ENCODE measurements at regions not wholly inside any gene's neighbourhood (a gene's known extent, or its start where the extent isn't known, plus 50 kb on each side); places are given as distances from the start of the nearest gene placed in this dataset.

DNA sequence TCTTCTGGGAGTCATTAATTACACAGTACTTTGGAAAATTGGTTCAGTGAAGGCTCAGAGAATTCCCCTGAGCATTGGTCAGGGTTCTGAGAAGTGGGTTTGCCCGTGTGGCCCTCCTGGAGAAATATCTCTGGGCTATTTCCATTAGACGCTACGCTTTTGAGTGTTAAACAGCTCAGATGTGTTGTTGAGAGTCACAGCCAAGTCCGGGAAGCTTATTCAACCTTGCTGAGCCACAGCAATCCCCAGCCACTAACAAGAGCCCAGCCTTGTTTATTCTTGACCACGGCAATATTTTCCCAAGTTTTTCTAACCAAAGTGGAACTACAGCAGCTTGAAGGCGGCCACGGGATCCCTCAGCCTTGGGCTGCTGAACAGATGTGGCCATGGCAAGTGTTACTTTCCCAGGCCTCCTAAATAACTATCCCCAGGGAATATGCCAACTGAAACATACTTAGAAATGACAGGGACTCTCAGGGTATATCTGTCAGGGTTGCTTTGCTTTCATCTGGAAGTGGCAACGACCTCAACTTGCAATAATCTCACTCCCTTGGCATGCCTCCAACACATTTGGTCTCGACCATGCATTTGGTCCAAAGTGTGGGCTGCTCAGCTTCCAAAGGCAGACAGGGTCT, 214.7 kb downstream of the EMX2 start:
- Mint-ChIP-seq H3K9me3 (no peaks in the 10 kb centered on the region), H3K27ac (no peak overlapping the region), H3K36me3 (no peaks in the 10 kb centered on the region), H3K27me3 (ENCODE audit: low read depth in 2 of 2) (peaks cover 7 to 11% of the 10 kb centered on the region in 2 donors), H3K4me3 (no peak overlapping the region), H3K4me1 (no peaks in the 10 kb centered on the region)
- H3K4me1 ChIP-seq (ENCODE audit: control insufficient read depth, insufficient read depth, low read length), result no peaks in the 10 kb centered on the region
- WGBS (ENCODE audit: insufficient coverage), result 72% methylated on average over 9 of the region's 9 CpGs
- ATAC-seq (no peak), DNase-seq (no peak)
- H3K4me3 ChIP-seq (ENCODE audit: low read length), result no peak overlapping the region
- H3K27me3 ChIP-seq (ENCODE audit: control insufficient read depth, insufficient read depth, low read length), result no peaks in the 10 kb centered on the region
- no peak overlapping the region for H3K27ac ChIP-seq (ENCODE audit: low read length)
- no peaks in the 10 kb centered on the region for H3K36me3 ChIP-seq (ENCODE audit: control insufficient read depth, insufficient read depth, low read length)
- TF ChIP-seq, protein P1, sequence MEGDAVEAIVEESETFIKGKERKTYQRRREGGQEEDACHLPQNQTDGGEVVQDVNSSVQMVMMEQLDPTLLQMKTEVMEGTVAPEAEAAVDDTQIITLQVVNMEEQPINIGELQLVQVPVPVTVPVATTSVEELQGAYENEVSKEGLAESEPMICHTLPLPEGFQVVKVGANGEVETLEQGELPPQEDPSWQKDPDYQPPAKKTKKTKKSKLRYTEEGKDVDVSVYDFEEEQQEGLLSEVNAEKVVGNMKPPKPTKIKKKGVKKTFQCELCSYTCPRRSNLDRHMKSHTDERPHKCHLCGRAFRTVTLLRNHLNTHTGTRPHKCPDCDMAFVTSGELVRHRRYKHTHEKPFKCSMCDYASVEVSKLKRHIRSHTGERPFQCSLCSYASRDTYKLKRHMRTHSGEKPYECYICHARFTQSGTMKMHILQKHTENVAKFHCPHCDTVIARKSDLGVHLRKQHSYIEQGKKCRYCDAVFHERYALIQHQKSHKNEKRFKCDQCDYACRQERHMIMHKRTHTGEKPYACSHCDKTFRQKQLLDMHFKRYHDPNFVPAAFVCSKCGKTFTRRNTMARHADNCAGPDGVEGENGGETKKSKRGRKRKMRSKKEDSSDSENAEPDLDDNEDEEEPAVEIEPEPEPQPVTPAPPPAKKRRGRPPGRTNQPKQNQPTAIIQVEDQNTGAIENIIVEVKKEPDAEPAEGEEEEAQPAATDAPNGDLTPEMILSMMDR (IDR thresholded peaks at IDR 0.05), result no peak
- H3K9me3 ChIP-seq (ENCODE audit: control insufficient read depth, insufficient read depth, low read length), result no peaks in the 10 kb centered on the region
- intact Hi-C loops (cut with micrococcal nuclease), result no loop called here

DNA sequence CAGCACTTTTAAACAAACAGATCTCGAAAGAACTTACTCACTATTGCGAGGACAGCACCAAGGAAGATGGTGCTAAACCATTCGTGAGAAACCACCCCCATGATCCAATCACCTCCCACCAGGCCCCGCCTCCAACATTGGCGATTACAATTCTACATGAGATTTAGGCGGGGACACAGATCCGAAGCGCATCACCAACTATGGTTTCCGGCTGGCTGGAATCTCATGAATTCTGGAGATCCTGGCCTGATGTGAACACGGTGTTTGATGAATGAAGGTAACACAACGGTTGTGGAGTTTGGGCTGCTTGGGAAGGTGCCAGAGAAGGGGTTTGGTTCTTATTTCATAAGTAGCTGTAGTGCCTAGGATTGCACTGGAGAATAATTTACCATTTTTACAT, 216.7 kb downstream of the EMX2 start:
- no peak overlapping the region for H3K27ac ChIP-seq (ENCODE audit: low read length)
- no peaks in the 10 kb centered on the region for H3K9me3 ChIP-seq (ENCODE audit: control insufficient read depth, insufficient read depth, low read length)
- 91% methylated on average over 11 of the region's 11 CpGs for WGBS (ENCODE audit: insufficient coverage)
- H3K27me3 Mint-ChIP-seq (ENCODE audit: low read depth in 2 of 2), result peaks cover 11 to 13% of the 10 kb centered on the region in 2 donors
- H3K4me1 Mint-ChIP-seq, result no peaks in the 10 kb centered on the region
- no peaks in the 10 kb centered on the region for H3K4me1 ChIP-seq (ENCODE audit: control insufficient read depth, insufficient read depth, low read length)
- TF ChIP-seq, protein P1 (IDR thresholded peaks at IDR 0.05), result no peak
- ATAC-seq, result no peak
- H3K36me3 ChIP-seq (ENCODE audit: control insufficient read depth, insufficient read depth, low read length), result no peaks in the 10 kb centered on the region
- intact Hi-C loops (cut with micrococcal nuclease), result no loop called here
- H3K9me3 Mint-ChIP-seq, result no peaks in the 10 kb centered on the region
- no peak overlapping the region for H3K27ac Mint-ChIP-seq
- no peaks in the 10 kb centered on the region for H3K27me3 ChIP-seq (ENCODE audit: control insufficient read depth, insufficient read depth, low read length)
- no peak overlapping the region for H3K4me3 ChIP-seq (ENCODE audit: low read length)
- no peaks in the 10 kb centered on the region for H3K36me3 Mint-ChIP-seq
- DNase-seq, result no peak
- H3K4me3 Mint-ChIP-seq, result no peak overlapping the region

DNA sequence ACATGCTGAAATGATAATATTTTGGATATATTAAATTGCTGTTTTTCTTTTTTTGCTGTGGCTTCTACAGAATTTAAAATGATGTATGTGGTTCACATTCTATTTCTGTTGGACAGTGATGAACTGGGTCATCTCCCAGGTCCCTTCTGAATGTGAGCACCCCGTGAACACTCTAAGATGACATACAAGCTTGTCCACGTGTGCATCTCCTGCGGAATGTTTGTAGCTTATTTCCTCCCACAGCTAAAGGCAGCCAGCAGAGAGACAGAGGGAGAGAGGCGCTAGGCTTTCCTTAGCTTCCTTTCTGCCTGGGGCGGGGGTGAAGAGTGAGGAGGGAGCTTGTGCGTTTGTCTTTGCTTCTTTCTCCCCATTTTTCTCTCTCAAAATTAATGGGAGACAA, 219.1 kb downstream of the EMX2 start:
- DNase-seq, result no peak
- 71% methylated on average over 4 of the region's 6 CpGs for WGBS (ENCODE audit: insufficient coverage)
- H3K4me3 Mint-ChIP-seq, result no peak overlapping the region
- no peaks in the 10 kb centered on the region for H3K4me1 Mint-ChIP-seq
- Histone ChIP-seq H3K36me3 (ENCODE audit: control insufficient read depth, insufficient read depth, low read length) (no peaks in the 10 kb centered on the region), H3K27ac (ENCODE audit: low read length) (no peak overlapping the region), H3K4me3 (ENCODE audit: low read length) (no peak overlapping the region), H3K9me3 (ENCODE audit: control insufficient read depth, insufficient read depth, low read length) (no peaks in the 10 kb centered on the region), H3K27me3 (ENCODE audit: control insufficient read depth, insufficient read depth, low read length) (no peaks in the 10 kb centered on the region), H3K4me1 (ENCODE audit: control insufficient read depth, insufficient read depth, low read length) (no peaks in the 10 kb centered on the region)
- intact Hi-C loops (cut with micrococcal nuclease), result no loop called here
- peaks cover 11 to 13% of the 10 kb centered on the region in 2 donors for H3K27me3 Mint-ChIP-seq (ENCODE audit: low read depth in 2 of 2)
- no peak for ATAC-seq
- no peaks in the 10 kb centered on the region for H3K36me3 Mint-ChIP-seq
- no peaks in the 10 kb centered on the region for H3K9me3 Mint-ChIP-seq
- TF ChIP-seq, protein P1 (IDR thresholded peaks at IDR 0.05), result no peak
- H3K27ac Mint-ChIP-seq, result no peak overlapping the region

Data from natural killer cell (primary cell).